ENCODE measurements at regions not wholly inside any gene's neighbourhood (a gene's known extent, or its start where the extent isn't known, plus 50 kb on each side); places are given as distances from the start of the nearest gene placed in this dataset.

DNA sequence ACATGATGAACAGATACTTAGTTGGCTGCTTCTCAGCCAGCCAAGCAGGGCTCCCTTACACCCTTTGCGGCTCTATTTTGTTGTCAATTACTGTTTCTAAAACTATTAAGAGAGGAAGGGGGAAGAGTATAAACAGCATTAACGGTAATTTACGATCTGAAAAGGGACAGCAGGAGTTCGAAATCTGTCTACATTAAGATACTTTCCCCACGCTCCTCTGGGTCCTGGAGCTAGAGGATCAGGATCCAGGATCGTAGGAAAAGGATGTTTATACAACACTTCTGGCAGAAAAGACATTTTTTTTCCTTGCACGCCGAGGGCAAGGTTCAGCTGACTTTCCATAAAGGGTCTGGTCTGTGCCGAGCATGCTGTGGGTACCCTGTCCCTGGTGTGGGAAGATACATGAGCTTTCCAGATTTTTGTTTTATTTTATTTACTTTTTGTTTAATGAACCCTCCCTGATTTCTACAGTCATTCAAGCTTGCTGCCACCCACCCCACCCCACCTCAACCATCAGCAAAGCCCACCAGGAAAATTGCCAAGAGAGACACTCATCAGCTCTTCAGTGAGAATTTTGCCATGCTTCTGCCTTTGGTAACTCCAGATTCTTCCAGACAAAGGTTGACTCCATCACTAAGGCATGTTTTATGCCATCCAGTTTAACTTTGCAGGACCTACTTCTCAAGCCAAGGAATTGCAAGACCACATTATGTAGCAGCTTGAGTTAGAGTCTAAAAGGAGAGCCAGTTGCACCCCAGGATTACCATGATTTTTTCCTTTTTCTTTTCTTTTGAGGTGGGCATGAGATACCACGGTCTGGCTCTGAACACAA lies 188.1 kb downstream of the QDPR start:
- Histone ChIP-seq H3K9me3 (replicated peaks; ENCODE audit: control insufficient read depth, insufficient read depth, low read length) (no peaks in the 10 kb centered on the region; the same call in 2 of the 3 replicates), H3K4me1 (ENCODE audit: control insufficient read depth, insufficient read depth, low read length) (no peaks in the 10 kb centered on the region), H3K27me3 (replicated peaks in 1 of 2; ENCODE audit: control insufficient read depth in 2 of 2, insufficient read depth in 2 of 2, low read length in 1 of 2) (no peaks in the 10 kb centered on the region), H3K27ac (ENCODE audit: control insufficient read depth, insufficient read depth) (no peak overlapping the region), H3K4me2 (ENCODE audit: control insufficient read depth, insufficient read depth) (no peak overlapping the region), H3K4me3 (no peak overlapping the region), H3K36me3 (ENCODE audit: control insufficient read depth in 2 of 2, insufficient read depth in 2 of 2, low read length in 1 of 2) (no peaks in the 10 kb centered on the region), H2AFZ (ENCODE audit: control insufficient read depth, low read depth, low read length) (no peak overlapping the region), H3K79me2 (ENCODE audit: control insufficient read depth, insufficient read depth, low read length) (no peaks in the 10 kb centered on the region), H3K9ac (ENCODE audit: control insufficient read depth, insufficient read depth, low read length) (no peak overlapping the region), H4K20me1 (ENCODE audit: control insufficient read depth, insufficient read depth) (no peaks in the 10 kb centered on the region)
- POLR2A ChIA-PET: interaction anchor here (1.2 kb wide), 1 partner anchor 13 kb away, joined by 4 read pairs; no protein-coding TSS in a partner anchor
- no TSS peak for BruUV-seq (replicated peaks)
- CTCF ChIA-PET: interaction anchor here (0.6 to 3.8 kb wide), 38 partner anchors 8 to 1271 kb away, joined by 3 to 31 read pairs (median 4); no protein-coding TSS in a partner anchor
- intact Hi-C loops (cut with micrococcal nuclease; ENCODE audit: unreplicated experiment) (loop anchor here (5.0 to 10.0 kb wide), 3 partner anchors 406 to 1029 kb away; no protein-coding TSS in a partner anchor), in situ Hi-C loops (cut with MboI) (loop anchor here (10.0 kb wide), 2 partner anchors 409 to 1039 kb away; no protein-coding TSS in a partner anchor)
- no peak for FAIRE-seq
- no peak for ATAC-seq
- RAD21 ChIA-PET (ENCODE audit: unreplicated experiment): interaction anchor here (0.6 to 4.7 kb wide), 7 partner anchors 13 to 1269 kb away, joined by 3 to 32 read pairs (median 5); no protein-coding TSS in a partner anchor
- no peak for DNase-seq (ENCODE audit: low read depth, low spot score)
- SMC1A ChIA-PET (ENCODE audit: uncharacterized antibody, unreplicated experiment): interaction anchor here (0.8 to 4.7 kb wide), 17 partner anchors 8 to 1032 kb away, joined by 3 to 28 read pairs (median 4); no protein-coding TSS in a partner anchor
- 54% methylated on average over 10 of the region's 10 CpGs for WGBS (ENCODE audit: insufficient coverage, insufficient replicate concordance, low lambda C conversion rate, missing lambda C conversion rate)
- TF ChIP-seq EP300 (IDR thresholded peaks at IDR 0.05; ENCODE audit: borderline replicate concordance in 1 of 2, control insufficient read depth in 1 of 2, low read depth in 2 of 2, low read length in 2 of 2) (no peak), ASH2L (IDR thresholded peaks at IDR 0.05; ENCODE audit: borderline replicate concordance, low read depth) (no peak), SPI1 (IDR thresholded peaks at IDR 0.05; ENCODE audit: borderline replicate concordance, insufficient read depth, low read depth, low read length) (no peak), RELA (IDR thresholded peaks at IDR 0.05; ENCODE audit: borderline replicate concordance, partially characterized antibody) (no peak), TAF1 (IDR thresholded peaks at IDR 0.05; ENCODE audit: borderline replicate concordance, low read depth, low read length) (no peak), CBFB (IDR thresholded peaks at IDR 0.05; ENCODE audit: low read depth) (no peak)
- TF ChIP-seq, protein P1, sequence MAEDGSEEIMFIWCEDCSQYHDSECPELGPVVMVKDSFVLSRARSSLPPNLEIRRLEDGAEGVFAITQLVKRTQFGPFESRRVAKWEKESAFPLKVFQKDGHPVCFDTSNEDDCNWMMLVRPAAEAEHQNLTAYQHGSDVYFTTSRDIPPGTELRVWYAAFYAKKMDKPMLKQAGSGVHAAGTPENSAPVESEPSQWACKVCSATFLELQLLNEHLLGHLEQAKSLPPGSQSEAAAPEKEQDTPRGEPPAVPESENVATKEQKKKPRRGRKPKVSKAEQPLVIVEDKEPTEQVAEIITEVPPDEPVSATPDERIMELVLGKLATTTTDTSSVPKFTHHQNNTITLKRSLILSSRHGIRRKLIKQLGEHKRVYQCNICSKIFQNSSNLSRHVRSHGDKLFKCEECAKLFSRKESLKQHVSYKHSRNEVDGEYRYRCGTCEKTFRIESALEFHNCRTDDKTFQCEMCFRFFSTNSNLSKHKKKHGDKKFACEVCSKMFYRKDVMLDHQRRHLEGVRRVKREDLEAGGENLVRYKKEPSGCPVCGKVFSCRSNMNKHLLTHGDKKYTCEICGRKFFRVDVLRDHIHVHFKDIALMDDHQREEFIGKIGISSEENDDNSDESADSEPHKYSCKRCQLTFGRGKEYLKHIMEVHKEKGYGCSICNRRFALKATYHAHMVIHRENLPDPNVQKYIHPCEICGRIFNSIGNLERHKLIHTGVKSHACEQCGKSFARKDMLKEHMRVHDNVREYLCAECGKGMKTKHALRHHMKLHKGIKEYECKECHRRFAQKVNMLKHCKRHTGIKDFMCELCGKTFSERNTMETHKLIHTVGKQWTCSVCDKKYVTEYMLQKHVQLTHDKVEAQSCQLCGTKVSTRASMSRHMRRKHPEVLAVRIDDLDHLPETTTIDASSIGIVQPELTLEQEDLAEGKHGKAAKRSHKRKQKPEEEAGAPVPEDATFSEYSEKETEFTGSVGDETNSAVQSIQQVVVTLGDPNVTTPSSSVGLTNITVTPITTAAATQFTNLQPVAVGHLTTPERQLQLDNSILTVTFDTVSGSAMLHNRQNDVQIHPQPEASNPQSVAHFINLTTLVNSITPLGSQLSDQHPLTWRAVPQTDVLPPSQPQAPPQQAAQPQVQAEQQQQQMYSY (CRISPR knock-in tag; IDR thresholded peaks at IDR 0.05): no peak
- TF ChIP-seq, protein P2, sequence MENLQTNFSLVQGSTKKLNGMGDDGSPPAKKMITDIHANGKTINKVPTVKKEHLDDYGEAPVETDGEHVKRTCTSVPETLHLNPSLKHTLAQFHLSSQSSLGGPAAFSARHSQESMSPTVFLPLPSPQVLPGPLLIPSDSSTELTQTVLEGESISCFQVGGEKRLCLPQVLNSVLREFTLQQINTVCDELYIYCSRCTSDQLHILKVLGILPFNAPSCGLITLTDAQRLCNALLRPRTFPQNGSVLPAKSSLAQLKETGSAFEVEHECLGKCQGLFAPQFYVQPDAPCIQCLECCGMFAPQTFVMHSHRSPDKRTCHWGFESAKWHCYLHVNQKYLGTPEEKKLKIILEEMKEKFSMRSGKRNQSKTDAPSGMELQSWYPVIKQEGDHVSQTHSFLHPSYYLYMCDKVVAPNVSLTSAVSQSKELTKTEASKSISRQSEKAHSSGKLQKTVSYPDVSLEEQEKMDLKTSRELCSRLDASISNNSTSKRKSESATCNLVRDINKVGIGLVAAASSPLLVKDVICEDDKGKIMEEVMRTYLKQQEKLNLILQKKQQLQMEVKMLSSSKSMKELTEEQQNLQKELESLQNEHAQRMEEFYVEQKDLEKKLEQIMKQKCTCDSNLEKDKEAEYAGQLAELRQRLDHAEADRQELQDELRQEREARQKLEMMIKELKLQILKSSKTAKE (IDR thresholded peaks at IDR 0.05; ENCODE audit: low read depth, poor library complexity, severe bottlenecking): no peak
- TF ChIP-seq, protein P3, sequence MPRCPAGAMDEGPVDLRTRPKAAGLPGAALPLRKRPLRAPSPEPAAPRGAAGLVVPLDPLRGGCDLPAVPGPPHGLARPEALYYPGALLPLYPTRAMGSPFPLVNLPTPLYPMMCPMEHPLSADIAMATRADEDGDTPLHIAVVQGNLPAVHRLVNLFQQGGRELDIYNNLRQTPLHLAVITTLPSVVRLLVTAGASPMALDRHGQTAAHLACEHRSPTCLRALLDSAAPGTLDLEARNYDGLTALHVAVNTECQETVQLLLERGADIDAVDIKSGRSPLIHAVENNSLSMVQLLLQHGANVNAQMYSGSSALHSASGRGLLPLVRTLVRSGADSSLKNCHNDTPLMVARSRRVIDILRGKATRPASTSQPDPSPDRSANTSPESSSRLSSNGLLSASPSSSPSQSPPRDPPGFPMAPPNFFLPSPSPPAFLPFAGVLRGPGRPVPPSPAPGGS (IDR thresholded peaks at IDR 0.05; ENCODE audit: borderline replicate concordance, insufficient read depth, low read depth, low read length, poor library complexity, severe bottlenecking): no peak
- TF ChIP-seq, protein P4, sequence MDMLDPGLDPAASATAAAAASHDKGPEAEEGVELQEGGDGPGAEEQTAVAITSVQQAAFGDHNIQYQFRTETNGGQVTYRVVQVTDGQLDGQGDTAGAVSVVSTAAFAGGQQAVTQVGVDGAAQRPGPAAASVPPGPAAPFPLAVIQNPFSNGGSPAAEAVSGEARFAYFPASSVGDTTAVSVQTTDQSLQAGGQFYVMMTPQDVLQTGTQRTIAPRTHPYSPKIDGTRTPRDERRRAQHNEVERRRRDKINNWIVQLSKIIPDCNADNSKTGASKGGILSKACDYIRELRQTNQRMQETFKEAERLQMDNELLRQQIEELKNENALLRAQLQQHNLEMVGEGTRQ (IDR thresholded peaks at IDR 0.05; ENCODE audit: borderline replicate concordance, low read depth, low read length): no peak
